Thymus (tissue), 11 donors: ENCODE measurements at regions not wholly inside any gene's neighbourhood (a gene's known extent, or its start where the extent isn't known, plus 50 kb on each side); places are given as distances from the start of the nearest gene placed in this dataset.

Experiments
- DNase-seq, 9 donors: peaks; one replicate each; pipeline ENCODE4 v3.0.0-alpha.2; 2013; ENCODE audit warnings: low spot score in 9 of 9, low read depth in 6 of 9, missing footprints in 1 of 9
- H3K27ac ChIP-seq, 2 donors: one replicate each; pipeline ENCODE4 v1.5.1; 2013; ENCODE audit warnings: control low read depth in 1 of 2, low read depth in 1 of 2, low read length in 1 of 2, mild to moderate bottlenecking in 1 of 2, moderate library complexity in 1 of 2
- H3K27me3 ChIP-seq, 2 donors: one replicate each; pipeline ENCODE4 v1.5.1; 2013; ENCODE audit warnings: low read length in 1 of 2; ENCODE audit not compliant: control insufficient read depth in 2 of 2, insufficient read depth in 1 of 2
- H3K36me3 ChIP-seq, 2 donors: one replicate each; pipeline ENCODE4 v1.5.1; 2013; ENCODE audit warnings: low read length in 1 of 2, mild to moderate bottlenecking in 1 of 2, moderate library complexity in 1 of 2; ENCODE audit not compliant: control insufficient read depth in 2 of 2, insufficient read depth in 2 of 2
- H3K4me1 ChIP-seq, 2 donors: one replicate each; pipeline ENCODE4 v1.5.1; 2013; ENCODE audit warnings: low read length in 2 of 2; ENCODE audit not compliant: control insufficient read depth in 2 of 2, insufficient read depth in 2 of 2
- H3K4me3 ChIP-seq, 2 donors: one replicate each; pipeline ENCODE4 v1.5.1; 2013; ENCODE audit warnings: low read length in 2 of 2, control low read depth in 1 of 2, mild to moderate bottlenecking in 1 of 2
- H3K9me3 ChIP-seq, 2 donors: one replicate each; pipeline ENCODE4 v1.5.1; 2013; ENCODE audit warnings: low read length in 1 of 2, mild to moderate bottlenecking in 1 of 2; ENCODE audit not compliant: control insufficient read depth in 2 of 2, insufficient read depth in 1 of 2
- WGBS: extraction: QIAGEN DNeasy Blood & Tissue Kit; methylation state at CpG from one replicate; pipeline ENCODE4 v1.1.7; 2013; 5-methylcytosine and 5-hydroxymethylcytosine counted together
- donor health status: healthy.

- Histone ChIP-seq H3K4me1 (no peaks in the 10 kb centered on the region), H3K27me3 (no peaks in the 10 kb centered on the region), H3K4me3 (no peak overlapping the region), H3K27ac (no peak overlapping the region), H3K36me3 (no peaks in the 10 kb centered on the region), H3K9me3 (no peaks in the 10 kb centered on the region)
- WGBS = 52% methylated on average over 4 of the region's 4 CpGs
- DNase-seq = no peak
These were observed 131.9 kb downstream of the ADAMTS15 start for GRCh38 chr11:130580372-130580771.

GRCh38 chr11:130580891-130581492 is 132.5 kb downstream of the ADAMTS15 start:
- Histone ChIP-seq H3K4me1 (no peaks in the 10 kb centered on the region), H3K27me3 (no peaks in the 10 kb centered on the region), H3K4me3 (no peak overlapping the region), H3K36me3 (no peaks in the 10 kb centered on the region), H3K27ac (no peak overlapping the region), H3K9me3 (no peaks in the 10 kb centered on the region)
- no peak for DNase-seq
- WGBS = 94% methylated on average over 5 of the region's 5 CpGs

GRCh38 chr11:130581646-130582045 is 133.2 kb downstream of the ADAMTS15 start:
- Histone ChIP-seq H3K27ac (no peak overlapping the region), H3K4me1 (no peaks in the 10 kb centered on the region), H3K36me3 (no peaks in the 10 kb centered on the region), H3K27me3 (no peaks in the 10 kb centered on the region), H3K9me3 (no peaks in the 10 kb centered on the region), H3K4me3 (no peak overlapping the region)
- WGBS = 92% methylated on average over 2 of the region's 2 CpGs
- no peak for DNase-seq

- no peak overlapping the region for H3K4me3 ChIP-seq
- no peaks in the 10 kb centered on the region for H3K36me3 ChIP-seq
- no peaks in the 10 kb centered on the region for H3K27me3 ChIP-seq
- H3K27ac ChIP-seq = no peak overlapping the region
- no peak for DNase-seq
- 93% methylated on average over 5 of the region's 5 CpGs for WGBS
- no peaks in the 10 kb centered on the region for H3K9me3 ChIP-seq
- H3K4me1 ChIP-seq = no peaks in the 10 kb centered on the region
These were observed 133.7 kb downstream of the ADAMTS15 start for GRCh38 chr11:130582176-130582575.

GRCh38 chr11:130582981-130583380 is 134.5 kb downstream of the ADAMTS15 start:
- no peak for DNase-seq
- no peaks in the 10 kb centered on the region for H3K36me3 ChIP-seq
- no peak overlapping the region for H3K27ac ChIP-seq
- no peaks in the 10 kb centered on the region for H3K4me1 ChIP-seq
- no peaks in the 10 kb centered on the region for H3K27me3 ChIP-seq
- no peak overlapping the region for H3K4me3 ChIP-seq
- 86% methylated on average over 2 of the region's 2 CpGs for WGBS
- H3K9me3 ChIP-seq = no peaks in the 10 kb centered on the region

- DNase-seq = no peak
- Histone ChIP-seq H3K4me1 (no peaks in the 10 kb centered on the region), H3K27me3 (no peaks in the 10 kb centered on the region), H3K9me3 (no peaks in the 10 kb centered on the region), H3K36me3 (no peaks in the 10 kb centered on the region), H3K4me3 (no peak overlapping the region), H3K27ac (no peak overlapping the region)
- 93% methylated on average over 4 of the region's 4 CpGs for WGBS
These were observed 135.4 kb downstream of the ADAMTS15 start for GRCh38 chr11:130583801-130584211.

GRCh38 chr11:130585545-130585944 is 137.1 kb downstream of the ADAMTS15 start:
- no peaks in the 10 kb centered on the region for H3K4me1 ChIP-seq
- no peak overlapping the region for H3K4me3 ChIP-seq
- H3K27ac ChIP-seq = no peak overlapping the region
- 90% methylated on average over 5 of the region's 5 CpGs for WGBS
- H3K27me3 ChIP-seq = no peaks in the 10 kb centered on the region
- no peaks in the 10 kb centered on the region for H3K9me3 ChIP-seq
- no peak for DNase-seq
- H3K36me3 ChIP-seq = no peaks in the 10 kb centered on the region

GRCh38 chr11:130587658-130588057 is 139.2 kb downstream of the ADAMTS15 start:
- no peaks in the 10 kb centered on the region for H3K27me3 ChIP-seq
- H3K4me1 ChIP-seq = no peaks in the 10 kb centered on the region
- H3K27ac ChIP-seq = no peak overlapping the region
- no peak for DNase-seq
- 68% methylated on average over 4 of the region's 4 CpGs for WGBS
- H3K36me3 ChIP-seq = no peaks in the 10 kb centered on the region
- no peak overlapping the region for H3K4me3 ChIP-seq
- H3K9me3 ChIP-seq = no peaks in the 10 kb centered on the region

- Histone ChIP-seq H3K36me3 (no peaks in the 10 kb centered on the region), H3K27me3 (no peaks in the 10 kb centered on the region), H3K9me3 (no peaks in the 10 kb centered on the region), H3K4me3 (no peak overlapping the region), H3K27ac (no peak overlapping the region), H3K4me1 (no peaks in the 10 kb centered on the region)
- WGBS = 86% methylated on average over 2 of the region's 2 CpGs
- no peak for DNase-seq
These were observed 140.0 kb downstream of the ADAMTS15 start for GRCh38 chr11:130588471-130588870.

GRCh38 chr11:130592056-130592455 is 143.6 kb downstream of the ADAMTS15 start:
- Histone ChIP-seq H3K4me3 (no peak overlapping the region), H3K9me3 (no peaks in the 10 kb centered on the region), H3K4me1 (no peaks in the 10 kb centered on the region), H3K36me3 (no peaks in the 10 kb centered on the region), H3K27me3 (no peaks in the 10 kb centered on the region), H3K27ac (no peak overlapping the region)
- 48% methylated on average over 2 of the region's 2 CpGs for WGBS
- no peak for DNase-seq
